Endodermal cell (in vitro differentiated cells): ENCODE measurements at regions not wholly inside any gene's neighbourhood (a gene's known extent, or its start where the extent isn't known, plus 50 kb on each side); places are given as distances from the start of the nearest gene placed in this dataset.

ENCODE experiments used
- DNase-seq: peaks from one replicate; pipeline ENCODE4 v3.0.0-alpha.2; 2017
- H3K27ac ChIP-seq: 2 replicates; pipeline ENCODE4 v1.5.1; 2013; ENCODE audit warnings: mild to moderate bottlenecking, low read depth, low read length, moderate library complexity
- H3K27me3 ChIP-seq: 2 replicates; pipeline ENCODE4 v1.6.1; 2013; ENCODE audit warnings: mild to moderate bottlenecking, low read length, moderate library complexity; ENCODE audit not compliant: insufficient read depth, control insufficient read depth, poor library complexity, severe bottlenecking
- H3K36me3 ChIP-seq: 2 replicates; pipeline ENCODE4 v1.7.0; 2013; ENCODE audit warnings: mild to moderate bottlenecking, low read length, moderate library complexity; ENCODE audit not compliant: control insufficient read depth, insufficient read depth
- H3K4me1 ChIP-seq: one replicate; pipeline ENCODE4 v1.7.0; 2013; ENCODE audit warnings: low read length; ENCODE audit not compliant: control insufficient read depth, insufficient read depth
- H3K4me3 ChIP-seq: 2 replicates; pipeline ENCODE4 v1.5.1; 2013; ENCODE audit warnings: mild to moderate bottlenecking, low read length, moderate library complexity
- H3K9ac ChIP-seq: 2 replicates; pipeline ENCODE4 v1.6.1; 2013; ENCODE audit warnings: mild to moderate bottlenecking, low read length, moderate library complexity; ENCODE audit not compliant: poor library complexity, severe bottlenecking; ENCODE audit errors: extremely low read depth
- H3K9me3 ChIP-seq: 2 replicates; pipeline ENCODE4 v1.6.1; 2013; ENCODE audit warnings: mild to moderate bottlenecking, low read length, moderate library complexity; ENCODE audit not compliant: control insufficient read depth
- H3K27ac Mint-ChIP-seq: 2 replicates; pipeline ENCODE4 v1.8.0; 2020; ENCODE audit warnings: mixed read lengths
- H3K27me3 Mint-ChIP-seq: 2 replicates; pipeline ENCODE4 v1.8.0; 2021; ENCODE audit warnings: mild to moderate bottlenecking, mixed read lengths; ENCODE audit not compliant: insufficient read depth
- H3K36me3 Mint-ChIP-seq: 2 replicates; pipeline ENCODE4 v1.8.0; 2020; ENCODE audit warnings: low read depth, mixed read lengths
- H3K4me1 Mint-ChIP-seq: 2 replicates; pipeline ENCODE4 v1.8.0; 2020; ENCODE audit warnings: mixed read lengths
- H3K4me3 Mint-ChIP-seq: 2 replicates; pipeline ENCODE4 v1.8.0; 2020; ENCODE audit warnings: mild to moderate bottlenecking, moderate library complexity, mixed read lengths
- H3K9me3 Mint-ChIP-seq: 2 replicates; pipeline ENCODE4 v1.8.0; 2020; ENCODE audit warnings: mild to moderate bottlenecking, mixed read lengths
- WGBS, 2 experiments: methylation state at CpG; one replicate each; pipeline versions ENCODE4 v1.1.5 to v1.1.7; 2013; ENCODE audit warnings: missing lambda C conversion rate in 2 of 2, mixed read lengths in 1 of 2; ENCODE audit not compliant: insufficient coverage in 1 of 2, insufficient read length in 1 of 2; 5-methylcytosine and 5-hydroxymethylcytosine counted together
- TF ChIP-seq, protein P1 (sequence below): fragments of 200-600 bp; sonication (generic); conservative IDR thresholded peaks from 2 replicates; pipeline ENCODE4 v1.5.0; 2021; ENCODE audit warnings: antibody characterized with exemption, mild to moderate bottlenecking

DNA sequence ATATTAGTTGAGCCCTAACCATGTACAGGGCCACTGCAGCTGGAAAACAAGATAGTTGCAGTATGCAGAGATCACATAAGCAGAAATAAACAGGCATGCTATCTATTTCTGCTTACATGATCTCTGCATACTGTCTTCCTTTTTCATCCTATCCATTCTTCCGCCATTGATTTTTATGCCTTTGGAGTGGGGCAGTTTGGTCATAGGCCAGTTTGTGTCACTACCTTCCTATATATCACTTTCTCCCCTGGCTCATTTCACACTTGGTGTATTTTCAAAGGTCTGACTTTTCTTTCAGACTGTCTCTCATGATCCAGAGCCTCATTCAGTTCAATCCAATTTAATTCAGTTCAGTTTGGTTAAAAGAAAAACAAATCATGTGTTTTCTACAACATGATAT lies 829.6 kb downstream of the KCNA4 start:
- TF ChIP-seq, protein P1, sequence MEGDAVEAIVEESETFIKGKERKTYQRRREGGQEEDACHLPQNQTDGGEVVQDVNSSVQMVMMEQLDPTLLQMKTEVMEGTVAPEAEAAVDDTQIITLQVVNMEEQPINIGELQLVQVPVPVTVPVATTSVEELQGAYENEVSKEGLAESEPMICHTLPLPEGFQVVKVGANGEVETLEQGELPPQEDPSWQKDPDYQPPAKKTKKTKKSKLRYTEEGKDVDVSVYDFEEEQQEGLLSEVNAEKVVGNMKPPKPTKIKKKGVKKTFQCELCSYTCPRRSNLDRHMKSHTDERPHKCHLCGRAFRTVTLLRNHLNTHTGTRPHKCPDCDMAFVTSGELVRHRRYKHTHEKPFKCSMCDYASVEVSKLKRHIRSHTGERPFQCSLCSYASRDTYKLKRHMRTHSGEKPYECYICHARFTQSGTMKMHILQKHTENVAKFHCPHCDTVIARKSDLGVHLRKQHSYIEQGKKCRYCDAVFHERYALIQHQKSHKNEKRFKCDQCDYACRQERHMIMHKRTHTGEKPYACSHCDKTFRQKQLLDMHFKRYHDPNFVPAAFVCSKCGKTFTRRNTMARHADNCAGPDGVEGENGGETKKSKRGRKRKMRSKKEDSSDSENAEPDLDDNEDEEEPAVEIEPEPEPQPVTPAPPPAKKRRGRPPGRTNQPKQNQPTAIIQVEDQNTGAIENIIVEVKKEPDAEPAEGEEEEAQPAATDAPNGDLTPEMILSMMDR = no peak
- Mint-ChIP-seq H3K36me3 (no peaks in the 10 kb centered on the region), H3K27me3 (no peaks in the 10 kb centered on the region), H3K9me3 (no peaks in the 10 kb centered on the region), H3K27ac (no peak overlapping the region), H3K4me1 (no peaks in the 10 kb centered on the region), H3K4me3 (no peak overlapping the region)
- H3K36me3 ChIP-seq = no peaks in the 10 kb centered on the region
- no peak overlapping the region for H3K27ac ChIP-seq
- no peaks in the 10 kb centered on the region for H3K27me3 ChIP-seq
- no peak overlapping the region for H3K4me3 ChIP-seq
- H3K9me3 ChIP-seq = no peaks in the 10 kb centered on the region
- no peaks in the 10 kb centered on the region for H3K4me1 ChIP-seq
- H3K9ac ChIP-seq = no peak overlapping the region
- 90 to 100% methylated on average over 1 of the region's 1 CpG for WGBS, 2 experiments
- no peak for DNase-seq

DNA sequence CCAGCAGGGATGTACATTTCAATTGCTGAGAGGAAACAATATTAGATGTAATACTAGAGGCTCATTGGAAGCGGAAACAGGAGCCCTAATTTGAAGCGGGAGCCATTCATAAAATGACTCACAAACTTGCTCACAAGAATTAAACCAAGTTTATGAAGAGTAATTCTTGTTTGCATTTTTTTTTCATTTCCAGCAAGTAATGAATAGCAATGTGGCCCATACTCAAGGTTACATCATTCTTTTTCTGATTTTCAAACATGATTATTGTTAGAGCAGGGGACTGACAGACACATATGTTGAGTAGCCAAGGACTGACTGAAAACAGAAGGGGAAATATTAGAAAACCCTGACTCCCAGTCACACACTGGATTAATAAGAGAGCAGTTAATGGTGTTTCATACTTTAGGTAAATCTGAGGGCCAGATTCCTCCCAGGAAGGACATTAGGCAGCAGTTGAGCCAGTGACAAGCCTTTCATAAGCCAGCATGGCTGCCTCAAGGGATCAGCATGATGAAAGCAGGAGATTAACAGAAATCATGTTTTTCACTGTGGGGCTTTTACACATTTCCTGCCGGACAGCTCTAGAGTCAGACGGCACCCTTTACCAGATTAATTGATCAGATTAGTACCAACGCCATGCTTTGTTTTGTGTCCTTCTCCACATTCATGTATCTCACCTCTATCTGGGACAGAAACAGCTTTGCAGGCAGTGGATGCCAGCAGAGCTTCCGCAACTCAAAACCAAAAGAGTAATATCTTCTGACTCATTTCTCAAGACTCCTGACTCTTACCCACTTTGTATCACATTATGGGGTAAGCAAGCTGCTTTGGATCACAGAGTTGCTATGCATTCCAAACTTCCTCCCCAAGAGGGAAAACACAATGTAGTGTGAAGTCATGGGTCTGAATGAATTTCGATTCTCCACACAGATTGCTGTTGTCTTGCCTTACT lies 831.6 kb downstream of the KCNA4 start:
- TF ChIP-seq, protein P1 = no peak
- Mint-ChIP-seq H3K27ac (no peak overlapping the region), H3K36me3 (no peaks in the 10 kb centered on the region), H3K4me3 (no peak overlapping the region), H3K4me1 (no peaks in the 10 kb centered on the region), H3K27me3 (no peaks in the 10 kb centered on the region), H3K9me3 (no peaks in the 10 kb centered on the region)
- H3K27me3 ChIP-seq = no peaks in the 10 kb centered on the region
- no peak overlapping the region for H3K27ac ChIP-seq
- H3K9ac ChIP-seq = no peak overlapping the region
- 89 to 96% methylated on average over 4 to 7 of the region's 7 CpGs for WGBS, 2 experiments
- no peaks in the 10 kb centered on the region for H3K36me3 ChIP-seq
- DNase-seq = no peak
- H3K4me3 ChIP-seq = no peak overlapping the region
- no peaks in the 10 kb centered on the region for H3K9me3 ChIP-seq
- no peaks in the 10 kb centered on the region for H3K4me1 ChIP-seq

DNA sequence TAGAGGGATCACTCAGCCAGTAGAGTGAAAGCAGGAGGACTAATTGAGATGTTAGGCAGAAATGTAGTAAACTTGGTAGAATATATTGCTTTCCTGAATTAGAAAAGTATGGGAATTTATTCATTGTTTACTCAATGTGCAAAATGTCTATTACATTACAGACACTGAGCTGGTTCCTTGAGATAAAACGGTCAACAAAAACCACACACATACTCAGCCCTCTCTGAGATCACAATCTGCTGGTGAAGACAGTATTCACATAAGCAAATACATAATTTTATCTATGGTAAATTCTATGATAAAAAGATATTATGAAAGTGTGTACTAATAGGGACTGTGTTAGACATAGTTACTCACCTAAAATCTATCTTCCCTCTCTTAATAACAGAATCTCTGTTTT lies 833.5 kb downstream of the KCNA4 start:
- Histone ChIP-seq H3K4me1 (no peaks in the 10 kb centered on the region), H3K9ac (no peak overlapping the region), H3K4me3 (no peak overlapping the region), H3K27ac (no peak overlapping the region), H3K36me3 (no peaks in the 10 kb centered on the region), H3K9me3 (no peaks in the 10 kb centered on the region), H3K27me3 (no peaks in the 10 kb centered on the region)
- H3K9me3 Mint-ChIP-seq = no peaks in the 10 kb centered on the region
- H3K27me3 Mint-ChIP-seq = no peaks in the 10 kb centered on the region
- TF ChIP-seq, protein P1 = no peak
- no peaks in the 10 kb centered on the region for H3K4me1 Mint-ChIP-seq
- WGBS, 2 experiments = 100% methylated on average over 1 of the region's 1 CpG; no CpG with 5 or more reads in 1 of the 2 experiments
- DNase-seq = no peak
- no peaks in the 10 kb centered on the region for H3K36me3 Mint-ChIP-seq
- no peak overlapping the region for H3K27ac Mint-ChIP-seq
- H3K4me3 Mint-ChIP-seq = no peak overlapping the region
